ENCODE measurements at regions not wholly inside any gene's neighbourhood (a gene's known extent, or its start where the extent isn't known, plus 50 kb on each side); places are given as distances from the start of the nearest gene placed in this dataset.

GRCh38 chr6:122107256-122107852, 292.1 kb upstream of the HSF2 start:
- no peak overlapping the region for H3K4me3 ChIP-seq (ENCODE audit: low read depth, low read length, poor library complexity, severe bottlenecking)
- H3K9me2 ChIP-seq (ENCODE audit: low read depth, low read length) = no peaks in the 10 kb centered on the region
- no peak overlapping the region for H3K27ac ChIP-seq (ENCODE audit: low read depth, low read length, poor library complexity, severe bottlenecking)
- no peak overlapping the region for H3K4me2 ChIP-seq (ENCODE audit: low read length)
- no peak for TF ChIP-seq EZH2 (IDR thresholded peaks at IDR 0.05; ENCODE audit: borderline replicate concordance, low read length)
- TF ChIP-seq, protein P1, sequence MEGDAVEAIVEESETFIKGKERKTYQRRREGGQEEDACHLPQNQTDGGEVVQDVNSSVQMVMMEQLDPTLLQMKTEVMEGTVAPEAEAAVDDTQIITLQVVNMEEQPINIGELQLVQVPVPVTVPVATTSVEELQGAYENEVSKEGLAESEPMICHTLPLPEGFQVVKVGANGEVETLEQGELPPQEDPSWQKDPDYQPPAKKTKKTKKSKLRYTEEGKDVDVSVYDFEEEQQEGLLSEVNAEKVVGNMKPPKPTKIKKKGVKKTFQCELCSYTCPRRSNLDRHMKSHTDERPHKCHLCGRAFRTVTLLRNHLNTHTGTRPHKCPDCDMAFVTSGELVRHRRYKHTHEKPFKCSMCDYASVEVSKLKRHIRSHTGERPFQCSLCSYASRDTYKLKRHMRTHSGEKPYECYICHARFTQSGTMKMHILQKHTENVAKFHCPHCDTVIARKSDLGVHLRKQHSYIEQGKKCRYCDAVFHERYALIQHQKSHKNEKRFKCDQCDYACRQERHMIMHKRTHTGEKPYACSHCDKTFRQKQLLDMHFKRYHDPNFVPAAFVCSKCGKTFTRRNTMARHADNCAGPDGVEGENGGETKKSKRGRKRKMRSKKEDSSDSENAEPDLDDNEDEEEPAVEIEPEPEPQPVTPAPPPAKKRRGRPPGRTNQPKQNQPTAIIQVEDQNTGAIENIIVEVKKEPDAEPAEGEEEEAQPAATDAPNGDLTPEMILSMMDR (IDR thresholded peaks at IDR 0.05; ENCODE audit: low read length) = no peak
- no peaks in the 10 kb centered on the region for H3F3A ChIP-seq (ENCODE audit: insufficient read depth, low read length)
- H3K79me2 ChIP-seq (ENCODE audit: insufficient read depth, low read length) = no peaks in the 10 kb centered on the region
- H3K9ac ChIP-seq (ENCODE audit: low read length) = no peak overlapping the region
- H3K36me3 ChIP-seq (ENCODE audit: insufficient read depth, low read length) = no peaks in the 10 kb centered on the region
- H3K9me3 ChIP-seq (ENCODE audit: low read length) = no peaks in the 10 kb centered on the region
- no peaks in the 10 kb centered on the region for H4K20me1 ChIP-seq (ENCODE audit: insufficient read depth, low read length)
- H2AFZ ChIP-seq (ENCODE audit: low read length) = no peak overlapping the region
- H3K4me1 ChIP-seq (ENCODE audit: insufficient read depth, low read length, severe bottlenecking) = no peaks in the 10 kb centered on the region
- no peaks in the 10 kb centered on the region for H3K27me3 ChIP-seq (ENCODE audit: insufficient read depth, low read length)

- Histone ChIP-seq H3K4me3 (ENCODE audit: low read depth, low read length, poor library complexity, severe bottlenecking) (no peak overlapping the region), H3K4me1 (ENCODE audit: insufficient read depth, low read length, severe bottlenecking) (no peaks in the 10 kb centered on the region), H4K20me1 (ENCODE audit: insufficient read depth, low read length) (no peaks in the 10 kb centered on the region), H3F3A (ENCODE audit: insufficient read depth, low read length) (no peaks in the 10 kb centered on the region), H3K9me3 (ENCODE audit: low read length) (no peaks in the 10 kb centered on the region), H3K27ac (ENCODE audit: low read depth, low read length, poor library complexity, severe bottlenecking) (no peak overlapping the region), H3K36me3 (ENCODE audit: insufficient read depth, low read length) (no peaks in the 10 kb centered on the region), H3K9me2 (ENCODE audit: low read depth, low read length) (no peaks in the 10 kb centered on the region), H3K27me3 (ENCODE audit: insufficient read depth, low read length) (no peaks in the 10 kb centered on the region), H3K4me2 (ENCODE audit: low read length) (no peak overlapping the region), H3K9ac (ENCODE audit: low read length) (no peak overlapping the region), H3K79me2 (ENCODE audit: insufficient read depth, low read length) (no peaks in the 10 kb centered on the region), H2AFZ (ENCODE audit: low read length) (no peak overlapping the region)
- TF ChIP-seq, protein P1 (IDR thresholded peaks at IDR 0.05; ENCODE audit: low read length) = no peak
- no peak for TF ChIP-seq EZH2 (IDR thresholded peaks at IDR 0.05; ENCODE audit: borderline replicate concordance, low read length)
These were observed 290.4 kb upstream of the HSF2 start for GRCh38 chr6:122109075-122109474.

GRCh38 chr6:122114717-122115116, 284.7 kb upstream of the HSF2 start:
- Histone ChIP-seq H3K36me3 (ENCODE audit: insufficient read depth, low read length) (no peaks in the 10 kb centered on the region), H3K9me2 (ENCODE audit: low read depth, low read length) (no peaks in the 10 kb centered on the region), H3K4me2 (ENCODE audit: low read length) (no peak overlapping the region), H3K9me3 (ENCODE audit: low read length) (no peaks in the 10 kb centered on the region), H3K4me1 (ENCODE audit: insufficient read depth, low read length, severe bottlenecking) (no peaks in the 10 kb centered on the region), H2AFZ (ENCODE audit: low read length) (no peak overlapping the region), H3K27ac (ENCODE audit: low read depth, low read length, poor library complexity, severe bottlenecking) (no peak overlapping the region), H3K79me2 (ENCODE audit: insufficient read depth, low read length) (no peaks in the 10 kb centered on the region), H3K4me3 (ENCODE audit: low read depth, low read length, poor library complexity, severe bottlenecking) (no peak overlapping the region), H3K9ac (ENCODE audit: low read length) (no peak overlapping the region), H3F3A (ENCODE audit: insufficient read depth, low read length) (no peaks in the 10 kb centered on the region), H4K20me1 (ENCODE audit: insufficient read depth, low read length) (peaks cover 2% of the 10 kb centered on the region; the same call in 1 of the 2 replicates), H3K27me3 (ENCODE audit: insufficient read depth, low read length) (no peaks in the 10 kb centered on the region)
- TF ChIP-seq, protein P1 (IDR thresholded peaks at IDR 0.05; ENCODE audit: low read length) = no peak
- TF ChIP-seq EZH2 (IDR thresholded peaks at IDR 0.05; ENCODE audit: borderline replicate concordance, low read length) = no peak

Measured in OCI-LY1 (cell line).